HEK293 (cell line): ENCODE measurements at regions not wholly inside any gene's neighbourhood (a gene's known extent, or its start where the extent isn't known, plus 50 kb on each side); places are given as distances from the start of the nearest gene placed in this dataset.
A peak's percentile ranks its signal among the peaks of the same experiment; 100 is the strongest.
"Not testable (repeated sequence)": the region's sequence is repeated elsewhere in the genome, so short reads cannot be mapped to it uniquely, and the experiment has no call there.

Experiments used
- CTCF ChIA-PET: fragments of 350-600 bp; formaldehyde crosslinking; extraction: SDS; loops from one replicate; lab custom pipeline; 2021; ENCODE audit warnings: antibody characterized with exemption; lab: Yijun Ruan, JAX
- POLR2A ChIA-PET: fragments of 300-600 bp; formaldehyde crosslinking; extraction: SDS; loops from one replicate; lab custom pipeline; 2020; ENCODE audit warnings: antibody characterized with exemption, inconsistent platforms; lab: Yijun Ruan, JAX
- H3K27ac ChIP-seq: fragments of 200-500 bp; sonication (Bioruptor generic); 2 replicates; pipeline ENCODE4 v1.5.1; 2014; ENCODE audit warnings: low read depth, low read length, control low read depth, inconsistent platforms; ENCODE audit errors: extremely low read depth
- H3K36me3 ChIP-seq, 2 experiments: fragments of 200-500 bp in 1 of 2; sonication (Bioruptor generic) in 1 of 2; 1 replicate in 1 of 2; 2 replicates in 1 of 2; pipeline ENCODE4 v1.5.1; 2014 to 2017; ENCODE audit warnings: inconsistent platforms in 2 of 2, low read length in 2 of 2; ENCODE audit not compliant: control insufficient read depth in 2 of 2, insufficient read depth in 1 of 2
- H3K4me1 ChIP-seq: fragments of 200-500 bp; sonication (Bioruptor generic); 2 replicates; pipeline ENCODE4 v1.5.1; 2014; ENCODE audit warnings: mild to moderate bottlenecking, low read length, inconsistent platforms; ENCODE audit not compliant: control insufficient read depth, insufficient read depth
- H3K4me3 ChIP-seq: 2 replicates; pipeline ENCODE4 v1.5.1; 2011; ENCODE audit warnings: low read depth, mild to moderate bottlenecking, control low read depth, low read length, moderate library complexity
- H3K9me3 ChIP-seq: fragments of 200-500 bp; sonication (Bioruptor generic); 2 replicates; pipeline ENCODE4 v1.5.1; 2014; ENCODE audit warnings: low read depth, low read length, inconsistent platforms; ENCODE audit not compliant: control insufficient read depth, insufficient read depth
- KLF1 ChIP-seq: fragments of 450-650 bp; formaldehyde crosslinking; IDR thresholded peaks from 2 replicates; pipeline ENCODE4 v1.5.1; 2016; ENCODE audit warnings: missing biosample characterization, missing genetic modification characterization
- KLF7 ChIP-seq: fragments of 450-650 bp; formaldehyde crosslinking; IDR thresholded peaks from 2 replicates; pipeline ENCODE4 v1.5.1; 2016; ENCODE audit warnings: missing biosample characterization, missing genetic modification characterization, borderline replicate concordance
- ZBTB17 ChIP-seq: fragments of 450-650 bp; formaldehyde crosslinking; IDR thresholded peaks from 2 replicates; pipeline ENCODE4 v1.5.1; 2016; ENCODE audit warnings: missing biosample characterization, missing genetic modification characterization
- ZNF169 ChIP-seq: fragments of 450-650 bp; formaldehyde crosslinking; IDR thresholded peaks from 2 replicates; pipeline ENCODE4 v1.5.1; 2016; ENCODE audit warnings: missing biosample characterization, missing genetic modification characterization
- ZNF248 ChIP-seq: fragments of 450-650 bp; formaldehyde crosslinking; IDR thresholded peaks from 2 replicates; pipeline ENCODE4 v1.5.1; 2017; ENCODE audit warnings: missing biosample characterization, missing genetic modification characterization
- ZNF501 ChIP-seq: fragments of 450-650 bp; formaldehyde crosslinking; IDR thresholded peaks from 2 replicates; pipeline ENCODE4 v1.5.1; 2016; ENCODE audit warnings: missing biosample characterization, missing genetic modification characterization
- ZNF549 ChIP-seq: fragments of 450-650 bp; IDR thresholded peaks from 2 replicates; pipeline ENCODE4 v1.5.1; 2018; ENCODE audit warnings: missing biosample characterization, missing genetic modification characterization, mild to moderate bottlenecking, inconsistent platforms, moderate library complexity
- TF ChIP-seq, protein P1 (sequence below): fragments of 450-650 bp; formaldehyde crosslinking; IDR thresholded peaks from 2 replicates; pipeline ENCODE4 v1.5.1; 2017; ENCODE audit warnings: missing biosample characterization, missing genetic modification characterization
- TF ChIP-seq, protein P2 (sequence below): fragments of 450-650 bp; formaldehyde crosslinking; IDR thresholded peaks from 2 replicates; pipeline ENCODE4 v1.5.1; 2017; ENCODE audit warnings: missing biosample characterization, missing genetic modification characterization

DNA sequence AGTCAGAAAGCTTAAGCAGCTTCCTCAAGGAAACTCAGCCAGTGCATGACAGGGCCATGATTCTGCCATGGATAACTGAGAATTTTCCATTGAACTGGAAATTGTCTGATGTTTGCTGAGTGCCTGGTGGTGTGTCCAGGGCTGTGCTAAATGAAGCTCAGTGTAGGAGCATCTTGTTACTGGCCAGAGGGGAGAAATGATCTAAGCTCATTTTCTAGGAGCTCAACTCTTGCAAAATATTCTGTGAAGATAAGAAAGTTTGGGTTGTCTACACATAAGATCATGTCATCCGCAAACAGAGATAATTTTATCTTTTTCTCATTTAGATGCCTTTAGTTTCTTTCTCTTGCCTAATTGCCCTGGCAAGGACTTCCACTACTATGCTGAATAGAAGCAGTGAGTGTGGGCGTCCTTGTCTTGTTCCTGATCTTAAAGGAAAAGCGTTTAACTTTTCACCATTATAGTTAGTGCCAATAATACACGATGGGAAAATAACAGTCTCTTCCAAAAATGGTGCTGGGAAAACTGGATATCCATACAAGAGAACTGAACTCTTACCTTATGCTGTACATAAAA is 108.9 kb downstream of the ATP6V0E2 start:
- H3K4me3 ChIP-seq, H3K36me3 ChIP-seq, CTCF ChIA-PET, H3K9me3 ChIP-seq, H3K27ac ChIP-seq, H3K4me1 ChIP-seq, POLR2A ChIA-PET: not testable (repeated sequence)

- H3K9me3 ChIP-seq, H3K36me3 ChIP-seq, H3K4me3 ChIP-seq, H3K4me1 ChIP-seq, POLR2A ChIA-PET, CTCF ChIA-PET, H3K27ac ChIP-seq: not testable (repeated sequence)
Measured at GRCh38 chr7:149986866-149987265, 113.1 kb downstream of the ATP6V0E2 start.

GRCh38 chr7:149991652-149992302 is 118.0 kb downstream of the ATP6V0E2 start:
- H3K4me1 ChIP-seq, H3K27ac ChIP-seq, CTCF ChIA-PET, POLR2A ChIA-PET, H3K36me3 ChIP-seq, H3K9me3 ChIP-seq, H3K4me3 ChIP-seq: not testable (repeated sequence)

- H3K9me3 ChIP-seq, H3K4me3 ChIP-seq, POLR2A ChIA-PET, H3K36me3 ChIP-seq, CTCF ChIA-PET, H3K4me1 ChIP-seq, H3K27ac ChIP-seq: not testable (repeated sequence)
Measured at GRCh38 chr7:149992366-149992765, 118.6 kb downstream of the ATP6V0E2 start.

GRCh38 chr7:149995369-149996026 is 121.7 kb downstream of the ATP6V0E2 start:
- H3K9me3 ChIP-seq, H3K4me3 ChIP-seq, H3K4me1 ChIP-seq, H3K36me3 ChIP-seq, POLR2A ChIA-PET, CTCF ChIA-PET, H3K27ac ChIP-seq: not testable (repeated sequence)

- CTCF ChIA-PET = interaction anchor here (1.1 kb wide), 1 partner anchor 118 kb away, joined by 4 read pairs; no protein-coding TSS in a partner anchor
- H3K27ac ChIP-seq, POLR2A ChIA-PET, H3K9me3 ChIP-seq, H3K36me3 ChIP-seq, H3K4me1 ChIP-seq, H3K4me3 ChIP-seq: not testable (repeated sequence)
Measured at GRCh38 chr7:150000780-150001599, 127.2 kb downstream of the ATP6V0E2 start.

- POLR2A ChIA-PET = no interaction called here
- Histone ChIP-seq H3K9me3 (no peaks in the 10 kb centered on the region), H3K36me3 (peaks cover 0 to 9% of the 10 kb centered on the region in 2 experiments; a peak in 2 of 3 replicates), H3K4me1 (no peaks in the 10 kb centered on the region), H3K4me3 (no peak overlapping the region), H3K27ac (no peak overlapping the region)
- CTCF ChIA-PET = no interaction called here
- TF ChIP-seq KLF7 (tag by site-specific recombination) (no peak), ZNF248 (peak; percentile 76; the same call in 1 of the 2 replicates), ZNF549 (no peak), ZNF169 (tag by site-specific recombination) (peak; percentile 13; the same call in 1 of the 2 replicates), ZBTB17 (tag by site-specific recombination) (no peak), ZNF501 (tag by site-specific recombination) (no peak), KLF1 (tag by site-specific recombination) (no peak)
- TF ChIP-seq, protein P1, sequence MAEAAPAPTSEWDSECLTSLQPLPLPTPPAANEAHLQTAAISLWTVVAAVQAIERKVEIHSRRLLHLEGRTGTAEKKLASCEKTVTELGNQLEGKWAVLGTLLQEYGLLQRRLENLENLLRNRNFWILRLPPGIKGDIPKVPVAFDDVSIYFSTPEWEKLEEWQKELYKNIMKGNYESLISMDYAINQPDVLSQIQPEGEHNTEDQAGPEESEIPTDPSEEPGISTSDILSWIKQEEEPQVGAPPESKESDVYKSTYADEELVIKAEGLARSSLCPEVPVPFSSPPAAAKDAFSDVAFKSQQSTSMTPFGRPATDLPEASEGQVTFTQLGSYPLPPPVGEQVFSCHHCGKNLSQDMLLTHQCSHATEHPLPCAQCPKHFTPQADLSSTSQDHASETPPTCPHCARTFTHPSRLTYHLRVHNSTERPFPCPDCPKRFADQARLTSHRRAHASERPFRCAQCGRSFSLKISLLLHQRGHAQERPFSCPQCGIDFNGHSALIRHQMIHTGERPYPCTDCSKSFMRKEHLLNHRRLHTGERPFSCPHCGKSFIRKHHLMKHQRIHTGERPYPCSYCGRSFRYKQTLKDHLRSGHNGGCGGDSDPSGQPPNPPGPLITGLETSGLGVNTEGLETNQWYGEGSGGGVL (tag by site-specific recombination) = peak; percentile 26; the same call in 1 of the 2 replicates
- TF ChIP-seq, protein P2, sequence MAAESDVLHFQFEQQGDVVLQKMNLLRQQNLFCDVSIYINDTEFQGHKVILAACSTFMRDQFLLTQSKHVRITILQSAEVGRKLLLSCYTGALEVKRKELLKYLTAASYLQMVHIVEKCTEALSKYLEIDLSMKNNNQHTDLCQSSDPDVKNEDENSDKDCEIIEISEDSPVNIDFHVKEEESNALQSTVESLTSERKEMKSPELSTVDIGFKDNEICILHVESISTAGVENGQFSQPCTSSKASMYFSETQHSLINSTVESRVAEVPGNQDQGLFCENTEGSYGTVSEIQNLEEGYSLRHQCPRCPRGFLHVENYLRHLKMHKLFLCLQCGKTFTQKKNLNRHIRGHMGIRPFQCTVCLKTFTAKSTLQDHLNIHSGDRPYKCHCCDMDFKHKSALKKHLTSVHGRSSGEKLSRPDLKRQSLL = no peak
Measured at GRCh38 chr7:150003304-150003810, 129.6 kb downstream of the ATP6V0E2 start.
